Kidney capillary endothelial cell (primary cell): ENCODE measurements at regions not wholly inside any gene's neighbourhood (a gene's known extent, or its start where the extent isn't known, plus 50 kb on each side); places are given as distances from the start of the nearest gene placed in this dataset.

Experiments
- DNase-seq: peaks from one replicate; pipeline ENCODE4 v3.0.0-alpha.2; 2018; ENCODE audit warnings: low spot score

- no peak for DNase-seq
Observed at GRCh38 chr9:99537996-99538395, 283.7 kb upstream of the NR4A3 start.

DNA sequence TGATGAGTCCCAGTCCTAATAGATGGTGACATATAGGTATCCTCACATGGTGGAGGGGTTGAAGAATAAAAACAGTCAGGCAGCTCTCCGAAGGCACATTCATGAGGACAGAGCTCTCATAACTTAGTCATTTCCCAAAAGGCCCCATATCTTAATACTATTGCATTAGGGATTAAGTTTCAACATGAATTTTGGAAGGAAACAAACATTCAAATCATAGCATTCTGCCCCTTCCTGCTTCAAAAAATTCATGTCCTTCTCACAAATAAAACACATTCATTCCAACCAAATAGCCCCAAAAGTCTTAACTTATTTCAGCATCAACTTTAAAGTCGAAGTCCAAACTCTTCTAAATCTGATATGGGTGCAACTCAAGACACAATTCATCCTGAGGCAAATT lies 277.2 kb upstream of the NR4A3 start:
- DNase-seq, result no peak

DNA sequence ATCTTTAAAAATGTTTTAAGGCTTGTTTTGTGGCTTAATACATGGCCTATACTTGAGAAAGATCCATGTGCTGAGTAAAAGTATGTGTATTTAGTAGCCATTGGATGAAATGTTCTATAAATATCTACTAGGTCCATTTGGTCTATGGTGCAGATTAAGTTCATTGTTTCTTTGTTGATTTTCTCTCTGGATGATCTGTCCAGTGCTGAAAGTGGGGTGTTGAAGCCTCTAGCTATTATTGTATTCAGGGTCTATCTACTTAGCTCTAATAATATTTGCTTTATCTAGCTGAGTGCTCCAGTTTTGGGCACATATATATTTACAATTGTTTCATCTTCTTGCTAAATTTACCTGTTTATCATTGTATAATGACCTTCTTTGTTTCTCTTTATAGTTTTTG lies 272.2 kb upstream of the NR4A3 start:
- no peak for DNase-seq

DNA sequence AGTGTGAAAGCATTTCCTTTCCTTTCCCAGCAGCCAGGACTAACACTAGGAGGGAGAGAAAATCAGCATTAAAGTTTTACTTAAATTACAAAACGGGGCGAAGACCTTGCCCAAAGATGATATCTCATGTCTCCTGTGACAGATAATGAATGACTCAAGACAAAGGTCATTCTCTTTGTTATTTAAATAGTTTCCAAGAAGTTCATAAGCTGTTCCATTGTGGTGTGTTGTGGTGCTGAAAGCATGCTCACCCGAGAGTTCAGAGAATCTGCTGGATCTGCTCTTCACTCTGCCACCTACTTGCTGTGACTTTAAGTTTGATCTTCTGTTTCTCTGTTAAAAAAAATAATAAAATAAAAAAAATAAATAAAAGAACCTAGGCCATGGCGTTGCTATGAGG lies 265.9 kb upstream of the NR4A3 start:
- no peak for DNase-seq

DNA sequence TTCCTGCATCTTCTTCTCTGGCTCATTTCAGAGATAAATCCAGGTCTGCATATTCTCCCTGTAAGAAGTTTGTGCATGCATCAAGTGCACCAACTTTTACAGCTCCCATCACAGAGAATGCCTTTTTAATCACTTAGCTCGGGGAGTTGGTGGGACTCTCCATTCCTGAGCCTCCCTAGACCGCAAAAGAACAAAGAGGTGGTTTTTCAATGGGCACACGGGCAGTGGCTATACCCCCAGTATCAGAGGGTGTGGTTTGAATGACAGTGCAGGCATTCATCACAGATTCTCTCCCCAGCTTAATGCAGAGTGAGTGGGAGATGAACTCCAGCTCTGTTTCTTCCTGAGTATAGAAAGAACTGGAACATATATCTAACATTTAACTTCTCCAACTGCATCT lies 264.7 kb upstream of the NR4A3 start:
- no peak for DNase-seq

- no peak for DNase-seq
Observed at GRCh38 chr9:99557816-99558215, 263.9 kb upstream of the NR4A3 start.

DNA sequence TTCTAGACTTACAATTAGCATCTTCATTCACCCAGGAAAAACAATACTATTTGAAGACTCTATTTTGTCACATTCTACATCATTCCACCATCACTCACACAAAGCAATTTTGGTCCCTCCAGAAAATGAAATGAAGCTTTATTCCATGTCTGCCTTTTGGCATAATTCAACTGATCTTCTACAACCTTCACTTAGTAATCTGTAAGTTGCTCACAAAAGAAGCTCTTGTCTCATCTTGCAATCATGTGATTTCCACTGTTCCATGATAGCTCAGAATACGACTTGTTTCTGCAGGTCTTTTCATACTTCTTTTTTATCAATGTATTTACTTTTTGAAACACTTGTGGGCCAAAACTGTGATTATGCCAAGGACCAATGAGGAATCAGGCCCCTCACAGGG lies 261.9 kb upstream of the NR4A3 start:
- no peak for DNase-seq

DNA sequence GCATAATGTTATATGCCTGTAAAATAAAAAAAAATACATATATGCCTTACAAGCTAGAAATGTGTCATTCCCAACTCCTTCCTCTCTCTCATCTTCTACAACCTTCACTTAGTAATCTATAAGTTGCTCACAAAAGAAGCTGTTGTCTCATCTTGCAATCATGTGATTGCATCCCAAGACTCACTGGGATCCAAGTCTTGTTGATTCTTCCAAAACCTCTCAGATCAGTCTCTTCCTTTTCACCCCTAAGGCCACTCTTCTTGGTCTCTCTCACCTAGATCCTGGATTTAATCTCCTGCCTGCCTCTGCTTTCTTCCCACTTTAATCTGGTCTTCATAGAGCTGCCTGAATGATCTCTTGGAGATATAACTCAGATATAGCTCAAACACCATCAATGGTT lies 261.1 kb upstream of the NR4A3 start:
- DNase-seq, result no peak

- DNase-seq, result no peak
Observed at GRCh38 chr9:99561509-99561917, 260.2 kb upstream of the NR4A3 start.

GRCh38 chr9:99561961-99562565 lies 259.6 kb upstream of the NR4A3 start:
- DNase-seq, result no peak

DNA sequence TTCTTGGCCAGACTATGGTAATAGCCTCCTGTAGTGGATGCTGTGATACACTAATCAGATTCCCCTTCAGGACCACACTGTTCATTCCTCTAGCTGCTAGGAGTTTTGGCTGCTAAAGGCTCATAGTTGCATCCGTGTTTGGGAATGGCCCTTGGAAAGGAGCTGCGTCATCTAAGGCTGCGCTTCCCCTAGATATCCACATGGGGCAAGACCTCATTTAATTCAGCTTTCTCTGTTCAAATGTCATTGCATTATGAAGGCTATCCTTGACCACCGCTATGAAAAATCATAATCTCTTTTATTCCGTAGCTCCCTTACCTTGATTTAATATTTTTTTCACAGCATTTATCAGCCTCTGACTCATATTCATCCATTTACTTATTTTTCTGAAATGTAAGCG lies 258.3 kb upstream of the NR4A3 start:
- DNase-seq, result no peak

DNA sequence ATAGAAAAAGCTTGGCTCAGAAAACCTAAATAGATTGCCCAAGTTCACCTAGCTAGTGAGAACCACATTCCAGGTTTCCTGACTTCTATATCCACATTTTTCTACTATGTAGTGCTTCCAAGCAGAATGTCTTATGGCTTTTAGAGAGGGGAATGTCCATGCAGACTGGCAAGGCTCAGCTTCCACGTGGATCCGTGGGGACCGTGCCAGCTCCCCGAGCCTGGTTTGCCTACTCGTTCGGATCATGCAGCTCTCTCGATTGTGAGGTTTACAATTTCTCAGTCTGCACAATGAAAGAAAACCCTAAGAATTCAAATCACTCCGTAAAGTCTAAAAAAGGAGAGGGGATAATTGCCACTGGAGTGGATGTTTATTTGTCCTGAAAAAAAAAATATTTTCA lies 256.5 kb upstream of the NR4A3 start:
- DNase-seq, result no peak

- no peak for DNase-seq
Observed at GRCh38 chr9:99567436-99567835, 254.2 kb upstream of the NR4A3 start.

GRCh38 chr9:99569840-99570239 lies 251.8 kb upstream of the NR4A3 start:
- DNase-seq, result no peak

DNA sequence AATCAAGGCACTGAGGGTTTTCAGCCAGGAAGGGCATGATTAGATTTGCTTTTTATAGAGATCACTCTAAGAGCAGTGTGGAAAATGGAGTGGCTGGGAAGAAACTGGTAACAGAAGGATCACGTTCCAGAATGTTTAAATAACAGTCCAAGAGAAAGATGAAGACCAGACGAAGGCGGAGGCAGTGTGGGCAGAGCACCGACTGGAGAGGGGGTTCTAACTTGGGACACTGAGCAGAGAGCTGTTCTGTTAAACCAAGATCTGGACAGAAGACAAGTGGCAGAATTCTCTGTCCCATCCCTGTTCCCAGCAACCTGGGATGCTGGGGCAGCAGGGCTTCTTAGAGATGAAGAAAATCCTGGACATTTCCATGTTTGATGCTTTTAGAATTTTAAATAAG lies 249.1 kb upstream of the NR4A3 start:
- DNase-seq, result no peak

DNA sequence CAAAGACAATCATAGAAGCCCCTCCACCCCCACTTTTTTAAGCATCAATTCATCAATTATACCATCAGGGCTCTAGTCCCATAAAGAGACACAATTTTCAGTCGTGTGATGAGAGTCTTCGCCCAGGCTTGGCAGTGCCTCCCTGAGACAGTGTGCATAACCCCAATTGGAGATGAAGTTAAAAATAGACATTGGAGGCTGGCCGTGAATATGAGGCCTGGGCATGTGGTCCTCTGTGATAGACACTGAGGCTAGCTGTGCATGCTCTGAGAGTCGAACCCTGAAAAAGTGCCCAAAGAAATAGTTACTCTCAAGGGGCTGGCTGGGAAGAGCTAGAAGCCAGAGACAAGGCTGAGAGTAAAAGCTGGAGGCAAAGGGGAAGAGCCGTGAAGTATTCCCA lies 248.6 kb upstream of the NR4A3 start:
- DNase-seq, result no peak

DNA sequence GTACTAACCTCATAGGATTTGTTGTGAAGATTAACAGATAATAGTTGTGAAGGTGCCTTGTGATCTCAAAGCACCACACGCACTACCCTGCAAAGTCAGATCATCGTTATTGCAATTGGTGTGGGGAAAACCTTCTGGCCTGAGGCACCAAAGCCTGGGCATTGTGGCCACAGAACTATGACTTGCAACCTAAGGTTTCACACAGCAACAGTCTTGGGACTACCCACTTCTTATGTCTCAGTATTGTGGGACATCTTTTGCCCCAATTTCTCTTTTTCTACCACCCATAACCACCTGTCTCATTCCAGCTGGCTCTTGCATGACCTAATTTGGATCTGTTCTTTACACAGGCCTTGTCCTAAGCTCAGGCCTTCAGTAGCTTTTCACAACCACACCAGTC lies 247.8 kb upstream of the NR4A3 start:
- no peak for DNase-seq

GRCh38 chr9:99576002-99576401 lies 245.7 kb upstream of the NR4A3 start:
- DNase-seq, result no peak

DNA sequence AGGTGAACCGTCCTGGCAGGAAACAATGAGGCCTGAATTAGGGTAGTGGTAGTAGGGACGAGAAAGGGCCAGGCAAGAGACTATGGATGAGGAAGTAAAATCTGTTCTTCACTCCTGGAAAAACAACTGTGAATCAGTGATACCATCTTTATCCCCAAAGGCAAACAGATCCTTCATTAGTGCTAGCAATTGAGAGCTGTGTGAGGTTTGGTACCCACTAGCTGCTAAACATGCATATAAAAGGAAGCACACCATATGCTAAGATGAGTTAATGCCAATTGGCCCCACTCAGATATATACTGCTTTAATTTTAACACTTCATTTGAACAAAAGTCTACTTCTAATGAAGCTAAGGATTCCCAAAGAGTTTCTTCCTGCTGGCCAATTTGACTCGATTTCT lies 244.8 kb upstream of the NR4A3 start:
- DNase-seq, result no peak

- no peak for DNase-seq
Observed at GRCh38 chr9:99577351-99577750, 244.3 kb upstream of the NR4A3 start.

DNA sequence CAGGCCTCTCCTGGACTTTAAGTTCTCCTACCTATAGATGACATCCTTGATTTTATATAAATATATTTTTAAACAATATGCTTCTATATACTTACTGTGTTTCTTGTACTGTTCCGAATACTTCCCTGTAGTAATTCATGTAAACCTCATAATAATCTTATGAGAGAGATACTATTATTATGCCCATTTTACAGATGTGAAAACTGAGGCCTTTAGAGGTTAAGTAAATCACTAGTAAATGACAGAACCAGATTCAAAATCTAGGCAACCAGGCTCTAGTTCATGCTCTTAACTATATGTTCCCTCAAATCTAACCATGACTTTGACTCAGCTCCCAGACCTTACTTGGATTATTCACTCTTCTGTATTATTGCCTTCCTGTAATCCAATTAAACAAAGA lies 243.0 kb upstream of the NR4A3 start:
- no peak for DNase-seq

- DNase-seq, result no peak
Observed at GRCh38 chr9:99579964-99580363, 241.7 kb upstream of the NR4A3 start.

DNA sequence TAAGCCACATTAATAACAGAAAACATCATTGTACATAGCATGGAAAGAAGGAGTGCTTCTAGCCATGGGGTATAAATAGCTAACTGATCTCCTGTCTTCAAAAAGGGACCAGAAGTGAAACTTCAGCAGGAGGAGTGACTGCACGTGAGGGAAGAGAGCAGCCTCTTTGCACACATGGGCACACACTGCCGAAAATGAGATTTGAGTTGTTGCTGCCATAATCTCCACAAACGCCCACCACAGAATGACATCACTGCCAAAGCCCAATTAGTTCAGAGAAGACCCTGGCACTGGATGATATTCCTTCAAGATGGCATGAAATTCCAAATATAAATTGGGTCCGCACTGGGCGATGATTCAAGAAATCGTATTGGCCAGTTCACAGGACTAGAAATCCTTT lies 238.9 kb upstream of the NR4A3 start:
- no peak for DNase-seq

DNA sequence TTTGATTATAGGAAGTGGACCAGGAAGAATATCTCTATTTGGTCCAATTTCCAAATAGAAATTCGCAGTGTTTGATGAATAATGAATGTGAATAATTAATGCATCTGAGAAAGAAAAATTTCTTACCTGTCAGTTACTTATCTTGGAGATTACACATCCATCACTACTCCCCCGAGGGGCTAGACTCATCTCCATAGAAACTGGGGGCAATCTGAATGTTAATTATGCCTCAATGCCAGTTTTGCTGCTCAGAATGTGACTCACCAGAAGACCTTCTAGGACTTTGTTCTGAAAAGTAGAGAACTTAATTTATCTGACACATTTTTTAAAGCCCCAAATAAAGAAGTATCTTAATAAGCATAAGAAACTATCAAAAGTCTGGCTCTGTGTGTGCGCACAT lies 233.4 kb upstream of the NR4A3 start:
- DNase-seq, result no peak

DNA sequence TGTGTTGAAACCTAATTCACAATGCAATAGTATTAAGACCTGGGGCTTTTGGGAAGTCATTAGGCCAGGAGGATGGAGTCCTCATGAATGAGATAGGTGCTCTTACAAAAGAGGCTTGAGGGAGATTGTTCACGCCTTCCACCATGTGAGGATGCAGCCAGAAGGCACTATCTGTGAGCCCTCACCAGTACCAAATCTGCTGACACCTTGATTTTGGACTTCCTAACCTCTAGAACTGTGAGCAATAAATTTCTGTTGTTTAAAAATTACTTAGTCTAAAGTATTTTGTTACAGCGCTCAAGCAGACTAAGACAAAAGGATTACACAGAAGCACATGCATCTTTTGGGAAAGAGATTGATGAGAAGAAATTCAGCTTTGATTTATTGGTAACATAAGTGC lies 232.9 kb upstream of the NR4A3 start:
- no peak for DNase-seq
